ENCODE measurements at regions not wholly inside any gene's neighbourhood (a gene's known extent, or its start where the extent isn't known, plus 50 kb on each side); places are given as distances from the start of the nearest gene placed in this dataset.

DNA sequence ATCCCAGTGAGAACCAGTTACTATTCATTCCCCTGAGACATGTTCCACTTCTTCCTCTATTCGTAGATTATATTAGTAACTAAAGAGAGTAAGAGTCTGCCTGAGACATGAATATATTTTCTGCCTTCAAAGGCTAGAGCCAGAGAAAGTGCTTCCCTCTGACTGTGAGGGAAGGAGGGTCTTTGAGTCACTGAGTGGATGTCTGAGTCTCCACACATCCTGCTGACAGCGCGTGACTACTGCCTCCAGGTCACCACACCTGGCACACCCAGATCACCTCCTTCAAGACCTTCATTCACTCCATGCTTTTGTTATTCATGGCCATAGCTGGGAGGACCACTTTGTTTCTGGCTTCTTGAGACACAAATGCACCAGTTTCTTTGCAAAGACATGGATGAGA lies 135.6 kb downstream of the SOX2 start:
- DNase-seq = no peak
- intact Hi-C loops (cut with DNase I) = no loop called here
- no peak for ATAC-seq

- no peak for DNase-seq
- no peak for ATAC-seq
- intact Hi-C loops (cut with DNase I) = no loop called here
Measured at GRCh38 chr3:181851063-181851462, 139.3 kb downstream of the SOX2 start.

- ATAC-seq = no peak
- DNase-seq = no peak
- intact Hi-C loops (cut with DNase I) = no loop called here
Measured at GRCh38 chr3:181855825-181856224, 144.1 kb downstream of the SOX2 start.

DNA sequence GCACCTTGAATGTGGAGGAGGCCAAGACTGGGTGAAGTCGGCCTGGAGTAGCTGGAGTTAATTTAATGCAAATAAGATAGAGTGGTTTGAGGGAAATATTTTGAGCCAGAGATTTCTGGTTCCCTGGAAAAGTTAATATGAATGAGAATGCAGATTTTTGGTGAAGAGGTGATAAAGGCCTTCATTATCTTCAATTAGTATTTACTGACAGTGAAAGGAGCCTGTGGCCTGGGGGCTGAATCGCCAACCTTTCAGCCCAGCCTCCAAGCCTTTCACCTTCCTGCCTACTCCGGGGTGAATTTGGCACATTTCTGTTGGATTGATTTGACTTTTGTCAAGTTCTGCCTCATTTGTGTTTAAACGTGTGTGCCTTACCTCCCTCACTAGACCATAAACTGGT lies 147.8 kb downstream of the SOX2 start:
- no peak for DNase-seq
- no peak for ATAC-seq
- intact Hi-C loops (cut with DNase I) = no loop called here

- ATAC-seq = no peak
- intact Hi-C loops (cut with DNase I) = no loop called here
- no peak for DNase-seq
Measured at GRCh38 chr3:181860235-181860634, 148.5 kb downstream of the SOX2 start.

GRCh38 chr3:181862502-181862901 lies 150.8 kb downstream of the SOX2 start:
- intact Hi-C loops (cut with DNase I) = no loop called here
- DNase-seq (no peak), ATAC-seq (no peak)

GRCh38 chr3:181868576-181869082 lies 156.9 kb downstream of the SOX2 start:
- ATAC-seq = no peak
- no peak for DNase-seq
- intact Hi-C loops (cut with DNase I) = no loop called here

DNA sequence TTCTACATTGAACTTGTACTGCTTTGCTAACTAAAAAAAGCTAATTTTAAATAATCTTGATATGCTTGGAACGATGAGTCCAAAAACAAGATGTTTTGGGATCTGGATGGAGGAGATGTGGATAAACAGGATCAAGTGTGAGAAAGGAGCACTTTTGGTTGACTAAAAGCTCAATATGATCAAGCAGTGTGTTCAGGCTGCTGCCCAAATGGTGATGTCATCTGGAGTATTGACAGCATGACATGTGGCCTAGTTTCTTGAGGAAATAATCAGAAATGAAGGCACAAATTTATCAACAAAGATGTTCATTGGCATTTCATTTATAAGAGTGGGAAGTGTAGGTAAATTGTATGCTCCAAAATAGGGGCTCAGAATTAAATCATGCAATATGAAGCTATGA lies 161.2 kb downstream of the SOX2 start:
- DNase-seq (no peak), ATAC-seq (no peak)
- intact Hi-C loops (cut with DNase I) = no loop called here

- DNase-seq (no peak), ATAC-seq (no peak)
- intact Hi-C loops (cut with DNase I) = no loop called here
Measured at GRCh38 chr3:181879926-181880325, 168.2 kb downstream of the SOX2 start.

GRCh38 chr3:181880331-181880730 lies 168.6 kb downstream of the SOX2 start:
- ATAC-seq (no peak), DNase-seq (no peak)
- intact Hi-C loops (cut with DNase I) = no loop called here

DNA sequence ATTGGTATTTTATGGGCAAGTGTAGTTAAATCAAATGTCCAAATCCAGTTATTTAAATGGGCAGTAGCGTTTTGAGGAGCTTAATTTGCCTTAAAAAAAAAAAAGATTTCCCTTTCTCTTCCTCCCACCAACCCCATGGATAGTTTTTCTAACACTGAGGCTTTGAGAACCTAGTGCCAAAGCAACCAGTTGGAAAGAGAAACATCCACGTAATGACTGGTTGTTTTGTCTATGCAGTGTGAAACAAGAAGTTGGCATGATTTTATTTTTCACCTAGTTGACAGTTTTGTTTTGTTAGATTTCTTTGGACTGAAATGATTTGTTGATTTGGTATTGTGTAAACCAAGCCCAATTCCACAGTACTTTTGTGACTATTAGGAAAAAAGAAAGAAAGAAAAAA lies 170.0 kb downstream of the SOX2 start:
- ATAC-seq = no peak
- intact Hi-C loops (cut with DNase I) = no loop called here
- DNase-seq = no peak

- DNase-seq (no peak), ATAC-seq (no peak)
- intact Hi-C loops (cut with DNase I) = no loop called here
Measured at GRCh38 chr3:181885868-181886630, 174.3 kb downstream of the SOX2 start.

- DNase-seq = no peak
- intact Hi-C loops (cut with DNase I) = no loop called here
- ATAC-seq = no peak
Measured at GRCh38 chr3:181886676-181887075, 175.0 kb downstream of the SOX2 start.

GRCh38 chr3:181887685-181888084 lies 176.0 kb downstream of the SOX2 start:
- intact Hi-C loops (cut with DNase I) = no loop called here
- DNase-seq (no peak), ATAC-seq (no peak)

DNA sequence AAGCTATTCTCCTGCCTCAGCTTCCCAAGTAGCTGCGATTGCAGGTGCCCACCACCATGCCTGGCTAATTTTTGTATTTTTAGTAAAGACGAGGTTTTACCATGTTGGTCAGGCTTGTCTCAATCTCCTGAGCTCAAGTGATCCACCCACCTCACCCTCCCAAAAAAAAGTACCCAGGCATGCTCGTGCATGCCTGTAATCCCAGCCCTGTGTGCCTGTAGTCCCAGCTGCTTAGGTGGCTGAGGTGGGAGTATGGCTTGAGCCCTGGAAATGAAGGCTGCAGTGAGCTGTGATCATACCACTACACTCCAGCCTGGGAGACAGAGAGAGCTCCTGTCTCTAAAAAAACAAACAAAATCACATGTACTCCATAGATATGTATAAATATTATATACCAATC lies 176.5 kb downstream of the SOX2 start:
- no peak for ATAC-seq
- intact Hi-C loops (cut with DNase I) = no loop called here
- no peak for DNase-seq

DNA sequence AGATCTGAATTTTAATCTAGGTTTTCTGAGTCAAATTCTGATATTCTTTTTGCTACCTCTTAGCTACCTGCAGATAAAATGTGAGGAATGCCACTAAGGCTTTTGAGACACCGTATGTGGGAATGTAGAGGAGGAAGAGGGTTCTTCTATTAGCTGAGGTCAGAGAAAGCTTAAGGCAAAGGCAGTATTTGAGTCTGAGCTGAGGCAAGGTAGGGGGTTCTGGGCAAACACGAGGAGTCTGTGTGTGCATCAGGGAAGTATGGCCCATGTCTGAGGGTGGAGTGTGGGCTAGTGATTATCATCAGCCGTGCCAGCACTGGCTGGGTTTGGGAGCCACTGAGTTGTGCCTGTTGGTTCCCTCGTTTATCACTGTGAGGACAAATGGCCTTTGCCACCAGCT lies 181.1 kb downstream of the SOX2 start:
- intact Hi-C loops (cut with DNase I) = no loop called here

GRCh38 chr3:181896605-181897004 lies 184.9 kb downstream of the SOX2 start:
- ATAC-seq (no peak), DNase-seq (no peak)
- intact Hi-C loops (cut with DNase I) = no loop called here

More for the DNA sequence above, 181.1 kb downstream of the SOX2 start:
- no peak for DNase-seq
- no peak for ATAC-seq

GRCh38 chr3:181899702-181900101 lies 188.0 kb downstream of the SOX2 start:
- no peak for ATAC-seq
- no peak for DNase-seq
- intact Hi-C loops (cut with DNase I) = no loop called here

DNA sequence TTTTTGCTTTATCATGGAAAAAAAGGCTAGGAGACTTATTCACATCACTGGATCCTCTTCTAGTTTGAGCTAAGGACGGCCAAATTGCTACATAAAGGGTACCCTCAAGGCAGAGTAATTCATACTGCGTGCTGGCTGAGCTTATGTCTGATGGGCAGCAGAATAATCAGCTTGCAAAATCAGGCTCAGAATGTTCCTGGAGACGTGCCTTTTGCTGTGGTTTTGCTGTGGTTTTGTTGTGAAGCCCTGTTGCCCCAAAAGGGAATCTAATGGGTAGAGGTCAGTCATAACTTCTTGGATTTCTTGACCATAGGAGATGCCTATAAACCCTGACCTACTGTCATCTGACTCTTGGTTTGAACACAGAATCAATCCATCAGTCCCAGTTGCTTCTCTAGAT lies 189.9 kb downstream of the SOX2 start:
- ATAC-seq (no peak), DNase-seq (no peak)
- intact Hi-C loops (cut with DNase I) = no loop called here

- no peak for ATAC-seq
- intact Hi-C loops (cut with DNase I) = no loop called here
- no peak for DNase-seq
Measured at GRCh38 chr3:181906338-181906737, 194.6 kb downstream of the SOX2 start.

DNA sequence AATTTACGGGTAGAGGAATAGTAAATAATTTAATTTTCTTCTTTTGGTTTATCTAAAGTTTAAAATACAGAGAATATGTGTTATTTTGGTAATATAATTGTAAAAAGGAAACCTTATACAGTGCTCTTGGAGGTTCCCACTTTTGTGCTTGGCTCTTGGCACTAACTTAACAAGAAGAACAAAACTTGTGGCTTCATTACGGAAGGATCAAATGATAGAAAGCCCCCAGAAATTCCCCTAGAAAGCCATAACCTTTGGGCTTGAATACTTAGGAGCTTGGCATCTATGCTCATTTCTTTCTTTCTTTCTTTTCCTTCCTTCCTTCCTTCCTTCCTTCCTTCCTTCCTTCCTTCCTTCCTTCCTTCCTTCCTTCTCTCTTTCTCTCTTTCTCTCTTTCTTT lies 197.5 kb downstream of the SOX2 start:
- intact Hi-C loops (cut with DNase I) = no loop called here
- no peak for ATAC-seq
- DNase-seq = no peak

DNA sequence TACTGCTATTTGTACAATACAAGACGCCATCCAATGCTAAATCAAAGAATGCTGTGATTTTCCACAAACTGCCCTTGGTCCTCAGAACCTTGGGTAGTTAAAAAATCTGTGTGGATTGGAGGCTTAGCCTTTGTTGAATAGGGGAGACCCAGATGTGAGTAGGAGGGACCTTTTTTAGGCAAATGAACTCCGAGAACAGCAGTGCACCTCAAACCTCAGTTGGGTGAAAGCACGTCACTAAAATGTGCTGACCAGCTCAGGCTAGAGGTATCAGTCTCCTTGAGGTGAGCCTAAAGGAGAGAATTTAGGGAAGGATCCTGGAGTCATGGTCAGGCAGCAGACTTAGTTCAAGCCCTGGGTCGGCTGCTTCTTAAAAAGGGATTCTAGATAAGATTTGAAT lies 200.7 kb downstream of the SOX2 start:
- intact Hi-C loops (cut with DNase I) = no loop called here
- no peak for DNase-seq
- ATAC-seq = no peak
